Panc1 (cell line): ENCODE measurements at regions not wholly inside any gene's neighbourhood (a gene's known extent, or its start where the extent isn't known, plus 50 kb on each side); places are given as distances from the start of the nearest gene placed in this dataset.

Source experiments
- ATAC-seq: fragments of 200-7000 bp; cut with Tn5 transposase; 2 replicates; pipeline ENCODE4 v1.9.1; 2020; ENCODE audit warnings: mild to moderate bottlenecking, moderate library complexity
- BruUV-seq: library from RNA; stranded (reverse); fragments of 400-500 nt; replicated peaks from 2 replicates; lab custom pipeline; 2021; lab: Mats Ljungman, UMichigan
- CTCF ChIA-PET: fragments of 300-600 bp; sonication (Branson Sonifier 250); formaldehyde crosslinking; loops from one replicate; lab custom pipeline; 2022; ENCODE audit warnings: antibody characterized with exemption; lab: Charles Lee
- POLR2A ChIA-PET: fragments of 300-600 bp; sonication (Branson Sonifier 250); formaldehyde crosslinking; loops from one replicate; lab custom pipeline; 2022; ENCODE audit warnings: antibody characterized with exemption; lab: Charles Lee
- DNase-seq: peaks from one replicate; pipeline ENCODE4 v3.0.0-alpha.2; 2010; ENCODE audit warnings: low read depth, low spot score
- H3K27ac ChIP-seq: 2 replicates; pipeline ENCODE4 v1.5.1; 2011; ENCODE audit warnings: mild to moderate bottlenecking, low read length, inconsistent platforms
- H3K27me3 ChIP-seq: fragments of 200-500 bp; sonication (Bioruptor generic); 2 replicates; pipeline ENCODE4 v1.6.0; 2014; ENCODE audit warnings: low read length, inconsistent platforms; ENCODE audit not compliant: control insufficient read depth, insufficient read depth
- H3K36me3 ChIP-seq: fragments of 200-500 bp; sonication (Bioruptor generic); 2 replicates; pipeline ENCODE4 v1.5.1; 2014; ENCODE audit warnings: inconsistent platforms, mild to moderate bottlenecking, low read length, moderate library complexity; ENCODE audit not compliant: control insufficient read depth, insufficient read depth
- H3K4me1 ChIP-seq: 2 replicates; pipeline ENCODE4 v1.5.1; 2011; ENCODE audit warnings: inconsistent platforms, mild to moderate bottlenecking, low read length, moderate library complexity; ENCODE audit not compliant: control insufficient read depth, insufficient read depth
- H3K4me3 ChIP-seq, 2 experiments: 2 replicates each; pipeline ENCODE4 v1.5.1; 2011 to 2012; ENCODE audit warnings: low read depth in 2 of 2, low read length in 2 of 2, mild to moderate bottlenecking in 2 of 2, inconsistent platforms in 1 of 2, moderate library complexity in 1 of 2
- H3K9me3 ChIP-seq: fragments of 200-500 bp; sonication (Bioruptor generic); 2 replicates; pipeline ENCODE4 v1.5.1; 2014; ENCODE audit warnings: low read depth, mild to moderate bottlenecking, inconsistent platforms, low read length, moderate library complexity; ENCODE audit not compliant: control insufficient read depth, insufficient read depth
- POLR2AphosphoS5 ChIP-seq: IDR thresholded peaks from 2 replicates; pipeline ENCODE4 v1.6.1; 2012; ENCODE audit warnings: mild to moderate bottlenecking, low read depth, low read length, moderate library complexity
- SIN3A ChIP-seq: IDR thresholded peaks from 2 replicates; pipeline ENCODE4 v1.6.1; 2012; ENCODE audit warnings: low read depth, mild to moderate bottlenecking, low read length, moderate library complexity, borderline replicate concordance; ENCODE audit not compliant: insufficient read depth
- TCF7L2 ChIP-seq: IDR thresholded peaks from 2 replicates; pipeline ENCODE4 v1.6.1; 2011; ENCODE audit warnings: mild to moderate bottlenecking, low read depth, low read length, inconsistent platforms
- in situ Hi-C: cut with HindIII; loops from 2 replicates; pipeline ENCODE4 v1.10.0; 2016; ENCODE audit warnings: low sequenced_read_pairs, low pct_unique_long_range_greater_than_20kb
- intact Hi-C: fragments of 100-400 bp; cut with micrococcal nuclease; formaldehyde crosslinking; loops from one replicate; pipeline ENCODE4 v1.10.0; 2022; ENCODE audit not compliant: unreplicated experiment
- TF ChIP-seq, protein P1 (sequence below), 2 experiments: IDR thresholded peaks; 2 replicates each; pipeline ENCODE4 v1.6.1; 2011 to 2012; ENCODE audit warnings: low read depth in 2 of 2, control low read depth in 1 of 2, low read length in 1 of 2, mild to moderate bottlenecking in 1 of 2, moderate library complexity in 1 of 2; ENCODE audit not compliant: insufficient read depth in 1 of 2
- TF ChIP-seq, protein P2 (sequence below): fragments of 450-650 bp; IDR thresholded peaks from 2 replicates; pipeline ENCODE4 v1.5.1; 2017; ENCODE audit warnings: mild to moderate bottlenecking

DNA sequence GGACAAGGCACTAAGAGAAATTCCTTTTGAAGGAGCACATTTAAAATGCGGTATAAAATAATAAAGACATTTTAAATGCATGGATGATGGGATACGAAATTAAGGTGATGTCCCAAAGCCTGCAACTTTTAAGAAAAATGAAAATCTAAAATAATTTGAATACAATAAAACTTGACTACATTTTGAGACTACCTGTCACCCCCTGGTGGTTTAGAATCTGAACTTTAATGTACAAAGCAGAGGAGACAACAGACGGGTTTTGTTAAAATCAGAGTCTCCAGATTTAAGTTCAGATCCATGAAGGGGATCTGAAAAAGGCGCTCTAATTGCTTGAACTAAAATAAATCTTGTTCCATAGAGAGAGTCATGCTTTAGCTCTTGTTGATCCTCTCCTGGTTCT, 1129.3 kb upstream of the PCDH20 start:
- no peaks in the 10 kb centered on the region for H3K36me3 ChIP-seq
- H3K27ac ChIP-seq, result no peak overlapping the region
- ChIA-PET CTCF (no interaction called here), POLR2A (no interaction called here)
- in situ Hi-C loops, result no loop called here
- TF ChIP-seq, protein P1, sequence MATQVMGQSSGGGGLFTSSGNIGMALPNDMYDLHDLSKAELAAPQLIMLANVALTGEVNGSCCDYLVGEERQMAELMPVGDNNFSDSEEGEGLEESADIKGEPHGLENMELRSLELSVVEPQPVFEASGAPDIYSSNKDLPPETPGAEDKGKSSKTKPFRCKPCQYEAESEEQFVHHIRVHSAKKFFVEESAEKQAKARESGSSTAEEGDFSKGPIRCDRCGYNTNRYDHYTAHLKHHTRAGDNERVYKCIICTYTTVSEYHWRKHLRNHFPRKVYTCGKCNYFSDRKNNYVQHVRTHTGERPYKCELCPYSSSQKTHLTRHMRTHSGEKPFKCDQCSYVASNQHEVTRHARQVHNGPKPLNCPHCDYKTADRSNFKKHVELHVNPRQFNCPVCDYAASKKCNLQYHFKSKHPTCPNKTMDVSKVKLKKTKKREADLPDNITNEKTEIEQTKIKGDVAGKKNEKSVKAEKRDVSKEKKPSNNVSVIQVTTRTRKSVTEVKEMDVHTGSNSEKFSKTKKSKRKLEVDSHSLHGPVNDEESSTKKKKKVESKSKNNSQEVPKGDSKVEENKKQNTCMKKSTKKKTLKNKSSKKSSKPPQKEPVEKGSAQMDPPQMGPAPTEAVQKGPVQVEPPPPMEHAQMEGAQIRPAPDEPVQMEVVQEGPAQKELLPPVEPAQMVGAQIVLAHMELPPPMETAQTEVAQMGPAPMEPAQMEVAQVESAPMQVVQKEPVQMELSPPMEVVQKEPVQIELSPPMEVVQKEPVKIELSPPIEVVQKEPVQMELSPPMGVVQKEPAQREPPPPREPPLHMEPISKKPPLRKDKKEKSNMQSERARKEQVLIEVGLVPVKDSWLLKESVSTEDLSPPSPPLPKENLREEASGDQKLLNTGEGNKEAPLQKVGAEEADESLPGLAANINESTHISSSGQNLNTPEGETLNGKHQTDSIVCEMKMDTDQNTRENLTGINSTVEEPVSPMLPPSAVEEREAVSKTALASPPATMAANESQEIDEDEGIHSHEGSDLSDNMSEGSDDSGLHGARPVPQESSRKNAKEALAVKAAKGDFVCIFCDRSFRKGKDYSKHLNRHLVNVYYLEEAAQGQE (IDR thresholded peaks at IDR 0.05; ENCODE audit: insufficient read depth in 1 of 2, low read depth in 2 of 2, low read length in 1 of 2), result no peak
- TF ChIP-seq SIN3A, result no peak
- TF ChIP-seq TCF7L2, result no peak
- TF ChIP-seq, protein P2, sequence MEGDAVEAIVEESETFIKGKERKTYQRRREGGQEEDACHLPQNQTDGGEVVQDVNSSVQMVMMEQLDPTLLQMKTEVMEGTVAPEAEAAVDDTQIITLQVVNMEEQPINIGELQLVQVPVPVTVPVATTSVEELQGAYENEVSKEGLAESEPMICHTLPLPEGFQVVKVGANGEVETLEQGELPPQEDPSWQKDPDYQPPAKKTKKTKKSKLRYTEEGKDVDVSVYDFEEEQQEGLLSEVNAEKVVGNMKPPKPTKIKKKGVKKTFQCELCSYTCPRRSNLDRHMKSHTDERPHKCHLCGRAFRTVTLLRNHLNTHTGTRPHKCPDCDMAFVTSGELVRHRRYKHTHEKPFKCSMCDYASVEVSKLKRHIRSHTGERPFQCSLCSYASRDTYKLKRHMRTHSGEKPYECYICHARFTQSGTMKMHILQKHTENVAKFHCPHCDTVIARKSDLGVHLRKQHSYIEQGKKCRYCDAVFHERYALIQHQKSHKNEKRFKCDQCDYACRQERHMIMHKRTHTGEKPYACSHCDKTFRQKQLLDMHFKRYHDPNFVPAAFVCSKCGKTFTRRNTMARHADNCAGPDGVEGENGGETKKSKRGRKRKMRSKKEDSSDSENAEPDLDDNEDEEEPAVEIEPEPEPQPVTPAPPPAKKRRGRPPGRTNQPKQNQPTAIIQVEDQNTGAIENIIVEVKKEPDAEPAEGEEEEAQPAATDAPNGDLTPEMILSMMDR, result no peak; the same call in 1 of the 2 replicates
- TF ChIP-seq POLR2AphosphoS5, result no peak
- intact Hi-C loops, result no loop called here
- DNase-seq (no peak), ATAC-seq (no peak)
- H3K27me3 ChIP-seq, result no peaks in the 10 kb centered on the region
- no peaks in the 10 kb centered on the region for H3K4me1 ChIP-seq
- no peaks in the 10 kb centered on the region for H3K9me3 ChIP-seq
- no TSS peak for BruUV-seq
- H3K4me3 ChIP-seq, result no peak overlapping the region

DNA sequence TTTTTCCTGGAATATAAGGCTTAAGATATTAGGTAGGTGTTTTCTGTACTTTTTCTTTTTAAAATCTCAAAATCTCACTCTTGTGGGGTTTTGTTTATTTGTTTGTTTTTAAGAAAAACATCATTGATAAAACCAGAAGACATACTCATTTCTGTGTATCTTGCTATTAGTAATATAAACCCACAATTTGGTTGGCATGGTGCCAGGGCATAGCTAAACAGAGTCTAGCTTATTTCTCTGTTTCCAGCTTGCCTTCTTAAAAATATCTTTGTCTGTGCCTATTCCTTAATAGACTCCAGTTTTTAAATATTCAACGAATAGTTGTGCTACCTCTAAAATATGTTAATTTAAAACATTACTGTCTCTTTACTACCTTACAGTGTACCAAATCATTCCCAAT, 1121.9 kb upstream of the PCDH20 start:
- TF ChIP-seq, protein P2, result no peak
- TF ChIP-seq SIN3A (no peak), TCF7L2 (no peak), POLR2AphosphoS5 (no peak)
- TF ChIP-seq, protein P1 (IDR thresholded peaks at IDR 0.05; ENCODE audit: insufficient read depth in 1 of 2, low read depth in 2 of 2, low read length in 1 of 2), result no peak
- POLR2A ChIA-PET, result no interaction called here
- CTCF ChIA-PET, result no interaction called here

More for the DNA sequence above, 1121.9 kb upstream of the PCDH20 start:
- no peak for ATAC-seq
- Histone ChIP-seq H3K27ac (no peak overlapping the region), H3K4me1 (no peaks in the 10 kb centered on the region), H3K9me3 (no peaks in the 10 kb centered on the region), H3K36me3 (no peaks in the 10 kb centered on the region), H3K4me3 (no peak overlapping the region), H3K27me3 (no peaks in the 10 kb centered on the region)
- intact Hi-C loops, result no loop called here
- BruUV-seq, result no TSS peak
- in situ Hi-C loops, result no loop called here
- DNase-seq, result no peak
